MM.1S (cell line): ENCODE measurements at regions not wholly inside any gene's neighbourhood (a gene's known extent, or its start where the extent isn't known, plus 50 kb on each side); places are given as distances from the start of the nearest gene placed in this dataset.

Experiments used
- DNase-seq: peaks from one replicate; pipeline ENCODE4 v3.0.0-alpha.2; 2015
- H2AFZ ChIP-seq: fragments of 300-600 bp; sonication (generic); 2 replicates; pipeline ENCODE4 v1.6.0; 2016; ENCODE audit warnings: antibody characterized with exemption, low read length
- H3F3A ChIP-seq: fragments of 300-600 bp; sonication (generic); 2 replicates; pipeline ENCODE4 v1.6.1; 2016; ENCODE audit warnings: mild to moderate bottlenecking, antibody characterized with exemption, low read length, moderate library complexity, mixed read lengths; ENCODE audit not compliant: insufficient read depth
- H3K27ac ChIP-seq: fragments of 300-600 bp; sonication (generic); 2 replicates; pipeline ENCODE4 v1.5.1; 2016; ENCODE audit warnings: mild to moderate bottlenecking, low read length
- H3K27me3 ChIP-seq: fragments of 300-600 bp; sonication (generic); replicated peaks from 2 replicates; pipeline ENCODE4 v1.6.0; 2016; ENCODE audit warnings: low read length; ENCODE audit not compliant: insufficient read depth
- H3K36me3 ChIP-seq: fragments of 300-600 bp; sonication (generic); replicated peaks from 2 replicates; pipeline ENCODE4 v1.6.1; 2016; ENCODE audit warnings: mild to moderate bottlenecking, low read length, mixed read lengths; ENCODE audit not compliant: insufficient read depth
- H3K4me1 ChIP-seq: fragments of 300-600 bp; sonication (generic); 2 replicates; pipeline ENCODE4 v1.6.1; 2016; ENCODE audit warnings: low read length, mixed read lengths
- H3K4me2 ChIP-seq: fragments of 300-600 bp; sonication (generic); 2 replicates; pipeline ENCODE4 v1.6.0; 2016; ENCODE audit warnings: low read depth, low read length
- H3K4me3 ChIP-seq: fragments of 300-600 bp; sonication (generic); 2 replicates; pipeline ENCODE4 v1.5.1; 2016; ENCODE audit warnings: low read length, mixed read lengths
- H3K79me2 ChIP-seq: fragments of 300-600 bp; sonication (generic); 2 replicates; pipeline ENCODE4 v1.6.1; 2016; ENCODE audit warnings: mixed run types, low read length, mixed read lengths
- H3K9ac ChIP-seq: fragments of 300-600 bp; sonication (generic); 2 replicates; pipeline ENCODE4 v1.6.1; 2016; ENCODE audit warnings: low read length, mixed read lengths
- H3K9me2 ChIP-seq: fragments of 300-600 bp; sonication (generic); replicated peaks from 2 replicates; pipeline ENCODE4 v1.6.1; 2016; ENCODE audit warnings: mild to moderate bottlenecking, low read length, mixed read lengths; ENCODE audit not compliant: insufficient read depth
- H3K9me3 ChIP-seq: fragments of 300-600 bp; sonication (generic); replicated peaks from 2 replicates; pipeline ENCODE4 v1.6.1; 2016; ENCODE audit warnings: mild to moderate bottlenecking, low read length, mixed read lengths; ENCODE audit not compliant: insufficient read depth
- H4K20me1 ChIP-seq: fragments of 300-600 bp; sonication (generic); 2 replicates; pipeline ENCODE4 v1.6.1; 2016; ENCODE audit warnings: mild to moderate bottlenecking, low read length, moderate library complexity, mixed read lengths; ENCODE audit not compliant: insufficient read depth
- CTCF ChIP-seq: fragments of 300-600 bp; sonication (generic); IDR thresholded peaks from 2 replicates; pipeline ENCODE4 v1.5.1; 2016; ENCODE audit warnings: antibody characterized with exemption, low read length, mixed read lengths
- EZH2 ChIP-seq: fragments of 300-600 bp; sonication (generic); optimal IDR thresholded peaks from 2 replicates; pipeline ENCODE3; 2017; ENCODE audit warnings: low read depth, mild to moderate bottlenecking, antibody characterized with exemption, low read length, mixed read lengths
- EZH2phosphoT487 ChIP-seq: fragments of 300-600 bp; sonication (generic); IDR thresholded peaks from 2 replicates; pipeline ENCODE4 v1.6.1; 2018; ENCODE audit warnings: antibody characterized with exemption, low read length

DNA sequence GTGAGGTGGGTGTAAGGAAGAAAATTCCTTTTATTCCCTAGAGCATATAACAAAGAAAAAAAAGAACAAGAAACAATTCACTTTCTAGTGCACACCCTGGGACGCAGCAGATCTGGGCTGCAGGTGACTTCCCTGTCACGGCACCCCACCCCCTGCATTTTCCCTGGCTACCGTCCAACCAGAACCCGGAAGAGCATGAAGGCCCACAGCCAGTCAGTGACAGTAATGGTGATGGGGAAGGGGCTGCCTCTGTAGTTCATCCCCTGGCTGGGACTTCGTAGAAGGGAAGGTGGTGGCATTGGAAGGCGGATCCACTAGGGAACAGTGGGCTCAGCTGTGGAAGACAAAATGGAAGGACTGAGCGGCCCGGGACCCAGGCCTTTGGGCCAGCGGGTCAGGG lies 236.7 kb downstream of the BUB3 start:
- no peak overlapping the region for H2AFZ ChIP-seq
- no peak overlapping the region for H3K4me3 ChIP-seq
- H3K9ac ChIP-seq: no peak overlapping the region
- H3K9me3 ChIP-seq: no peaks in the 10 kb centered on the region
- H3F3A ChIP-seq: no peaks in the 10 kb centered on the region
- no peaks in the 10 kb centered on the region for H3K79me2 ChIP-seq
- H4K20me1 ChIP-seq: no peaks in the 10 kb centered on the region
- TF ChIP-seq EZH2phosphoT487: no peak
- no peak for TF ChIP-seq EZH2
- TF ChIP-seq CTCF: no peak
- peaks cover 14% of the 10 kb centered on the region for H3K4me1 ChIP-seq
- H3K27ac ChIP-seq: no peak overlapping the region
- no peaks in the 10 kb centered on the region for H3K36me3 ChIP-seq
- no peaks in the 10 kb centered on the region for H3K9me2 ChIP-seq
- no peaks in the 10 kb centered on the region for H3K27me3 ChIP-seq
- H3K4me2 ChIP-seq: no peak overlapping the region
- DNase-seq: no peak

GRCh38 chr10:123391275-123392028 lies 237.2 kb downstream of the BUB3 start:
- no peaks in the 10 kb centered on the region for H3K79me2 ChIP-seq
- no peak overlapping the region for H3K4me3 ChIP-seq
- no peak for DNase-seq
- no peak for TF ChIP-seq EZH2
- no peak for TF ChIP-seq EZH2phosphoT487
- no peak for TF ChIP-seq CTCF
- no peaks in the 10 kb centered on the region for H4K20me1 ChIP-seq
- H3K36me3 ChIP-seq: no peaks in the 10 kb centered on the region
- H3K9me3 ChIP-seq: no peaks in the 10 kb centered on the region
- peaks cover under 1% of the 10 kb centered on the region; the same call in 1 of the 2 replicates for H3F3A ChIP-seq
- H2AFZ ChIP-seq: no peak overlapping the region
- H3K27me3 ChIP-seq: no peaks in the 10 kb centered on the region
- no peak overlapping the region for H3K27ac ChIP-seq
- H3K4me2 ChIP-seq: no peak overlapping the region
- peaks cover 16% of the 10 kb centered on the region for H3K4me1 ChIP-seq
- no peak overlapping the region for H3K9ac ChIP-seq
- no peaks in the 10 kb centered on the region for H3K9me2 ChIP-seq

GRCh38 chr10:123392182-123392963 lies 238.2 kb downstream of the BUB3 start:
- H3K4me2 ChIP-seq: no peak overlapping the region
- H3K79me2 ChIP-seq: no peaks in the 10 kb centered on the region
- no peak for DNase-seq
- H3K27me3 ChIP-seq: no peaks in the 10 kb centered on the region
- H3K4me3 ChIP-seq: no peak overlapping the region
- no peaks in the 10 kb centered on the region for H4K20me1 ChIP-seq
- no peak for TF ChIP-seq EZH2phosphoT487
- no peak for TF ChIP-seq CTCF
- no peak for TF ChIP-seq EZH2
- no peak overlapping the region for H2AFZ ChIP-seq
- no peak overlapping the region for H3K9ac ChIP-seq
- no peaks in the 10 kb centered on the region for H3K9me2 ChIP-seq
- no peak overlapping the region for H3K27ac ChIP-seq
- H3K4me1 ChIP-seq: peaks cover 25% of the 10 kb centered on the region
- H3F3A ChIP-seq: peaks cover 10% of the 10 kb centered on the region
- H3K9me3 ChIP-seq: no peaks in the 10 kb centered on the region
- H3K36me3 ChIP-seq: no peaks in the 10 kb centered on the region
